ENCODE measurements at regions not wholly inside any gene's neighbourhood (a gene's known extent, or its start where the extent isn't known, plus 50 kb on each side); places are given as distances from the start of the nearest gene placed in this dataset.

DNA sequence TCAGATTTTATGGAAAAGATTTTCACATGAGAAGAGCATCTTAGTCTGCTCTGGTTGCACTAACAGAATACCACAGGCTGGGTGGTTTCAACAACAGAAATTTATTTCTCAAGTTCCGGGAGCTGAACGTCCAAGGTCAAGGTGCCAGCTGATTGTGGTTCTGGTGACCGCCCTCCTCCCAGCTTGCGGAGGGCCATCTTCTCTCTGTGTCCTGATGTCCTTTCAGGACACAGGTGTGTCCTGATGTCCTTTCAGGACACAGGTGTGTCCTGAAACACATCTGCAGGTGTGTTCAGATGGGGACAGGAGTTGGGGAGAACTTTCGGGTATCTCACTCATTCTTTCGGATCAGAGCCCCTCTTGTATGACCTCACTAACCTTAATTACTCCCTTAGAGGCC is 374.9 kb downstream of the SOX11 start:
- POLR2A ChIA-PET: no interaction called here
- H3K27me3 Mint-ChIP-seq: no peaks in the 10 kb centered on the region
- no peak for DNase-seq
- no peak overlapping the region for H3K27ac Mint-ChIP-seq
- no peaks in the 10 kb centered on the region for H3K4me1 Mint-ChIP-seq
- CTCF ChIA-PET: no interaction called here
- no peak overlapping the region for H3K4me3 Mint-ChIP-seq
- H3K9me3 Mint-ChIP-seq: no peaks in the 10 kb centered on the region
- no peaks in the 10 kb centered on the region for H3K36me3 Mint-ChIP-seq (ENCODE audit: low read depth)

DNA sequence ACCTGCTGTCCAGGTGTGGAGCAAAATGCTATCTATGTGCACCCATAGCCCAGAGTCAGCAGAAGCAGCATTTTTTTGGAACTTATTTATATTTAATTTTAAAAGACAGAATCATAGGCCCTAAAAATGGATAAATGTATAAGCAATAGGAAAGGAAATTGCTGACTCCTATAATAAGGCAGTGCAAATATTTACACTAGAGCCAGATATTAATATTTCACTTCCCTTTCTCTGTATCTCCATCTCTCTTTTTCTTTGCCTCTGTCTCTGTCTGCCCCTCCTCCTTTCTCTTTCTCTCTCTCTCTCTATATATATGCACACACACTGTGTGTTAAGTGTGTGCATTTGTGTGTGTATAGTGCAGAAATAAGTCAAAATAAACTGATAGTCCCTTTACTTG is 375.6 kb downstream of the SOX11 start:
- H3K4me1 Mint-ChIP-seq: no peaks in the 10 kb centered on the region
- DNase-seq: no peak
- ChIA-PET CTCF (no interaction called here), POLR2A (no interaction called here)
- H3K27me3 Mint-ChIP-seq: no peaks in the 10 kb centered on the region
- H3K9me3 Mint-ChIP-seq: no peaks in the 10 kb centered on the region
- H3K4me3 Mint-ChIP-seq: no peak overlapping the region
- no peak overlapping the region for H3K27ac Mint-ChIP-seq
- no peaks in the 10 kb centered on the region for H3K36me3 Mint-ChIP-seq (ENCODE audit: low read depth)

DNA sequence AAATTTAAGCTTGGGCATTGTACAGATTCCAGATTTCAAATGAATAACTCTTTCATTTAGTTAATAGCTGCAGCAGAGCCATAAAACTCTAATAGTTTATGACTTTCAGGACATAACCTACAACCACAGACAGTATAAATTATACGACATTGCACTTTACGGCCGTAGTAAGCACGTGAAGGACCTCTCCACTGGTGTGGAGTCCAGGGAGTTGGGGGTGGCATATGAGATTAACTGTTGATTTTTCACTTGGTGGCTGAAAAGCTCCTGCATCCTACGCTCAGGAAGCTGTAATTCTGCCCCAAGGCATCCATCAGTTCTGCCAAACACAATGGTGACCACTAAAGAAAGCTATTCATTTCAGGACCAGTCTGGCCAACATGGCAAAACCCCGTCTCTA is 376.2 kb downstream of the SOX11 start:
- H3K36me3 Mint-ChIP-seq (ENCODE audit: low read depth): no peaks in the 10 kb centered on the region

DNA sequence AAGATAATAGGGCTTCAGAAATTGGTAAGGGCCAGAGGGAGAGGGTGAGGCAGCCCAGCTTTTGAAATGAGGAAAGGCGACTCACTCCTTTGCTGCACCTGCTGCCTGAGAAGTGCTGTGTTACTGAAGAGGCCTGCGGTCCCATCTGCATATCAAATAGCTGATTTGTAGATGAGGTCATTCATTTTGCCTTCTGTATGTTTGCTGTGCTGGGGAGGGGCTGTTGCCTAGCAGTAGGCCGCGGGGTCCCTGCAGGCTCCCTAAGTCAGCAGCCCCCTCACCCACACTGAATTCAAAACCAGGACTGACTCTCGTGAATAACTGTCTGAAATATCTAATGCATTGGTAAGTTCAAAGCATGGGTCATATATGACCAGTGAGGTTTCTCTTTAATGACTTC is 377.2 kb downstream of the SOX11 start:
- H3K36me3 Mint-ChIP-seq (ENCODE audit: low read depth): no peaks in the 10 kb centered on the region
- POLR2A ChIA-PET: no interaction called here
- CTCF ChIA-PET: no interaction called here
- DNase-seq: no peak
- H3K9me3 Mint-ChIP-seq: no peaks in the 10 kb centered on the region
- no peak overlapping the region for H3K4me3 Mint-ChIP-seq
- H3K4me1 Mint-ChIP-seq: no peaks in the 10 kb centered on the region
- H3K27ac Mint-ChIP-seq: no peak overlapping the region
- no peaks in the 10 kb centered on the region for H3K27me3 Mint-ChIP-seq

More for the DNA sequence above, 376.2 kb downstream of the SOX11 start:
- ChIA-PET CTCF (no interaction called here), POLR2A (no interaction called here)
- DNase-seq: no peak
- Mint-ChIP-seq H3K27me3 (no peaks in the 10 kb centered on the region), H3K9me3 (no peaks in the 10 kb centered on the region), H3K4me3 (no peak overlapping the region), H3K4me1 (no peaks in the 10 kb centered on the region), H3K27ac (no peak overlapping the region)

DNA sequence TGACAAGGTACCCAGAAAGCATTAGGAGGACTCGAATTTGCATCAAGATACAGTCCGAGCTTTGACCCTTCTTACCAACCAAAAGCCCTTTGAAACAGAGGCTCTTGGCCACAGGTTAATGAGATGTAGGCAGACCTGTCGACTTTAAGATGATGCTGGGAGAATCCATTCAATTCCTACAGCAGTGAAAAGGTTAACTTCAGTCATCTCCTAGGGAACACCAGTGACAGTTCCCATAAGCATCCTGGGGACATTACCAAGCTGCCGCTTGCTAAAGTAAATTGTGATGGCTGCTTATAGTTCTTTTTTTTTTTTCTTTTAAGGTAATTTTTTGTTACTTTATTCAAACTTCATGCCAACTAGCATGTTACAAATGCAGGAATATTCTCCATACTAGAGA is 379.3 kb downstream of the SOX11 start:
- DNase-seq: no peak
- H3K27ac Mint-ChIP-seq: no peak overlapping the region
- ChIA-PET CTCF (no interaction called here), POLR2A (no interaction called here)
- H3K27me3 Mint-ChIP-seq: no peaks in the 10 kb centered on the region
- H3K9me3 Mint-ChIP-seq: no peaks in the 10 kb centered on the region
- no peak overlapping the region for H3K4me3 Mint-ChIP-seq
- H3K36me3 Mint-ChIP-seq (ENCODE audit: low read depth): no peaks in the 10 kb centered on the region
- no peaks in the 10 kb centered on the region for H3K4me1 Mint-ChIP-seq

DNA sequence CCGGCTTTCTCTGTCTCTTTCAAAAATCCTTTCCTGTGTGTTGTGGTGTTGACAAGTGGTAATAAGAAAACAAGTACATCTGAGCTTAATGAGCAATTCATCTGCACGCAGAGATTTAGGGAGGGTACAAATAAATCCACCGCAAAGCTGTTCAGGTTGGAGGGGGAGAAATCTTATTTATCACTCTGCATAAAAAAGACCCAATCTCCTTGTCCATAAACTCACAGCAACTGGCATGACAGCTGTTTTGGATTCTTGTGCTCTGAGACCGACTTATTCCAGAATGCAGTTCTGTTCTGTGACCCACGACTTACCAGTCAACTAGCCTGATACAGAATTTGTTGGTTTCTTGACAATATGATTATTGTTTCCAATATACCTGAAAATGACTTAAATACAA is 380.1 kb downstream of the SOX11 start:
- CTCF ChIA-PET: no interaction called here
- Mint-ChIP-seq H3K4me3 (no peak overlapping the region), H3K36me3 (ENCODE audit: low read depth) (no peaks in the 10 kb centered on the region), H3K27me3 (no peaks in the 10 kb centered on the region), H3K4me1 (no peaks in the 10 kb centered on the region), H3K27ac (no peak overlapping the region), H3K9me3 (no peaks in the 10 kb centered on the region)
- POLR2A ChIA-PET: no interaction called here
- no peak for DNase-seq

DNA sequence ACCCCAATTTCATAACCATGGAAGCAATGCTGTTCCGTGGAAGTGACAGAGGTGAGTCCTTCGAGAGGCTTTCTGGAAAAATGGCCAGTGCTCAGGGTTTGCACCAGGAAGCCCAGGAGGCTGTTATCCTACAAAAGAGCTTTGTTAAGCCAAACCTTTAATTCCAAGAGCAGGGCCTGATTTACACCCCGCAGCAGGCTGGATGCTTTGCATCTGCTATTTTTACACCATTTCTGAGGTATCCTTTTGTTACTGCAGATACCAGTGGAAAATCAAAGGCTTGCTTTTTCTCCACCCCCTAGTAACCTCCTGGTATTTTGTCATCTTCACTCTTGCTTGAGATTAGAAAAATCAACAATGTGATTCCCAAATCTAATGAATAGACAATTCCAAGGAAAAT is 380.6 kb downstream of the SOX11 start:
- Mint-ChIP-seq H3K4me3 (no peak overlapping the region), H3K27me3 (no peaks in the 10 kb centered on the region), H3K9me3 (no peaks in the 10 kb centered on the region), H3K36me3 (ENCODE audit: low read depth) (no peaks in the 10 kb centered on the region), H3K4me1 (no peaks in the 10 kb centered on the region), H3K27ac (no peak overlapping the region)
- ChIA-PET POLR2A (no interaction called here), CTCF (no interaction called here)
- DNase-seq: no peak

DNA sequence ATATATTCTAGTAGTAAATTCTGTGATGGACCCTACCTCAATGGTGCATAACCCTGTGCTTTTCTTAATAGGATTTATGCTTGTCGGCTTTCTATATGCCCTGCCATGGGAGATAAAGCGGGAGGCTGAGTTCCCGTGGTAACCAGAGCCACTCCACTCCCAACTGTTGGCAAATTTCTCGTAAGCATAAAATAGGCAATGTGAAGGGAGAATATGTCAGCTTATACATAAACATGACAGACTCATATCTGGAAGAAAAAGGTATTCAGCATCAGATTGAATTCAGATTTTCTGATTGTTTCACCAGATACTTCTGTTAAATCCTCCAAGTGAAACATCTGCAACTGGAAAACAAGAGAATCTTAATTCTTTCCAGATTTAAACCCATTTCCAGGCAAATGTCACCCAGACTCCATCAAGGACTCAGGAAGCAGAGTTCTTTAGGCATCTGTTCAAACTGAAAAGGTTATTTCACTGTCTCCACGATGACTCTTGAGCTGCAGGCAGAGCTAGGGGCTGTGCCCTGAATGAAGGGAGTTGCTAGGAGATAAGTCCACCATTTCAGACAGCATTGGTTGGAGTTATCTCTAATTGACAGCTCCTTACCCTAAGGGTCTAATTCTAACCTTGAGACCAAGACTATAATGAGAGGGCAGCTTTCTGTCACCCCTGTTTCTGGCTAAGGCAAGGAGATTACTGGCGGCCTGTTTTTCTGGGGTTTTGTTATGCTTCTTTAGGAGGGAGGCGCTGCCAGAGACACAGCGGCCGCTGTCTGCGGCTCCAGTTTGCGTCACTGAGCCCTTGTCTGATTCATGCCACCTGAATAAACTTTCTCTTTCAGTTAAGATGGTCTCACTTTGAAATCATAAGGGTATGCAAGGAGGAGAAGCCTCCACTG is 381.3 kb downstream of the SOX11 start:
- Mint-ChIP-seq H3K27ac (no peak overlapping the region), H3K4me1 (no peaks in the 10 kb centered on the region), H3K36me3 (ENCODE audit: low read depth) (no peaks in the 10 kb centered on the region), H3K9me3 (no peaks in the 10 kb centered on the region), H3K4me3 (no peak overlapping the region), H3K27me3 (no peaks in the 10 kb centered on the region)
- CTCF ChIA-PET: interaction anchor here (0.6 kb wide), 1 partner anchor 391 kb away, joined by 5 read pairs; no protein-coding TSS in a partner anchor
- DNase-seq: no peak
- POLR2A ChIA-PET: no interaction called here

DNA sequence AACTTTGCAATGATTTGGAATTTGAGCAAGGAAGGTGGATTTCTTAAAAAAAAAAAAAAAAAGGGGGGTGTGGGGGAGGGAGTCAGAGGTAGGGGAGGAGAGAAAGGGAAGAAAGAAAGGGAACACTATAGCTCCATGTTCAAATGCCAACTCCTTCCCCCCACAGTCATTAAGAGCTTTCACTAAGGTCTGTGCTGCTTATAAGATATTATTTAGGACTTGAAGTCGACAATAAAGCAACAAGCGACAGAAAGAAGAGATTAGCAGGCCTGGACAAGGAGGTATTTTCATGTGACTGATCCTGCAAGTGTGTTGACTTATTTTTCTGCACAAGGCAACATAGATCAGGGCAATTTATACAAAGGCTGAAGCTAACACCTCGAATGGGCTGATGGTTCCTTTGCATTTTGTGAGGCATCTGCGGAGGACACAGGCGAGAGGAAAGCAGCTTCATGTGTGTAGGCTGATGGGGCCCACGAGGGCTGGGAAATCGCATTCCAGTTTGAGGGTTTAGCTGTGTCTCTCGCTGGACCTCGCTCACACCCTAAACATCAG is 382.0 kb downstream of the SOX11 start:
- H3K27ac Mint-ChIP-seq: no peak overlapping the region
- DNase-seq: no peak
- H3K27me3 Mint-ChIP-seq: no peaks in the 10 kb centered on the region
- POLR2A ChIA-PET: no interaction called here
- H3K4me3 Mint-ChIP-seq: no peak overlapping the region
- no peaks in the 10 kb centered on the region for H3K36me3 Mint-ChIP-seq (ENCODE audit: low read depth)
- no peaks in the 10 kb centered on the region for H3K9me3 Mint-ChIP-seq
- H3K4me1 Mint-ChIP-seq: no peaks in the 10 kb centered on the region
- CTCF ChIA-PET: interaction anchor here (0.6 kb wide), 1 partner anchor 391 kb away, joined by 5 read pairs; no protein-coding TSS in a partner anchor

DNA sequence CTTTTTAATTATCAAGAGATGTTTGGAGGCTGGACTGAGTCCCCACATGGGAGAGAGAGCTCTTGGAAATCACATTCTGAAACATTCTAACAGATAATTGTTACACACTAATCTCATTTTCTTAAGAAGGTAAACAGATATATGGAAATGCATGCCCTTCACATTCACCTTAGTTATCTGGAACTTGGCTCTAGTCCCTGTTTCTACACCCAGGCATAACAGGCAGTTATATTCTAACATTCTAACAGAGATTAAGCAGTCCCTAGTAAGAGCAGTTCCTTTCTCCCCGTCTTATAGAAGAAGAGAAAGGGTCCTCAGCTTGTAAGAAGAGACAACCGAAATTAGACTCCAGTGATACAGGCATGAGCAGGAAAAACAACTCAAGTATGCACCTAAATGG is 385.4 kb downstream of the SOX11 start:
- Mint-ChIP-seq H3K4me1 (no peaks in the 10 kb centered on the region), H3K4me3 (no peak overlapping the region), H3K27ac (no peak overlapping the region), H3K9me3 (no peaks in the 10 kb centered on the region), H3K36me3 (ENCODE audit: low read depth) (no peaks in the 10 kb centered on the region), H3K27me3 (no peaks in the 10 kb centered on the region)
- ChIA-PET POLR2A (no interaction called here), CTCF (no interaction called here)
- DNase-seq: no peak

DNA sequence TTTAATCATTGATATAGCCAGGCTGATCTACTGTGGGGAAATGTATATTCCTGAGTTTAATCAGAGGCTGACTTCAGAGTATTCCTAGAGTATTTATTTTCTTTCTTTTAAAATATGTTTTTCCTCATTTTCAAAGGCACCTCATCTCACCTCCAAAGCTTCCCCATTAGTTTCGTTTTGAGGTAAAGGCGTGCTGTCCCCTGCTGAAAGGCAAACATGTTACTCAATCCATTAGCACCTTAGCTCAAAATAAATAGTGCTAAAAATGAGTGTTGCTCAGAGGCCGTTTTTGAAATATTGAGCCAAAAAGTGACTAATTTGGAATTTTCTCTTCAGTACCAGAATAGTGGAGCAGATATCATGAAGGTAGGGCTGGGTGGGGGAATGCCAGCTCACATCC is 386.2 kb downstream of the SOX11 start:
- no peaks in the 10 kb centered on the region for H3K4me1 Mint-ChIP-seq
- no peak overlapping the region for H3K4me3 Mint-ChIP-seq
- ChIA-PET POLR2A (no interaction called here), CTCF (no interaction called here)
- no peak overlapping the region for H3K27ac Mint-ChIP-seq
- H3K27me3 Mint-ChIP-seq: no peaks in the 10 kb centered on the region
- no peak for DNase-seq
- no peaks in the 10 kb centered on the region for H3K36me3 Mint-ChIP-seq (ENCODE audit: low read depth)
- no peaks in the 10 kb centered on the region for H3K9me3 Mint-ChIP-seq

DNA sequence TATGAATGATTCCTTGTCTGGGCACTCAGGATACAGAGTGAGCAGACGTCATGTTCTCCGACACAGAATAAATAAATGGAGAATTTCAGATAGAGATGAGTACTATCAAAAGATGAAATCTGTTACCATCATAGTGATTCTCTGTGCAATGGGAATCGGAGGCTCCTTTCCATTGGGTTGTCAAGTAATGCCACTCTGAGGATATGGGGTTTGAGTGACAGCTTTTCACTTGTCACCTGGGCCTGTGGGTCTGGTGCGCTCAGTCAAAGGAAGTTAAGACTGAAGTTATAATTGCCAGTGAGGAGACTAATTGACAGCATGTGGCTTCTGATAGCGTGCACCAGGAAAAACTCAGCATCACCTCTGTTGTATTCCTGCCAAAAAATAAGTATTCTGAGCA is 387.2 kb downstream of the SOX11 start:
- H3K4me1 Mint-ChIP-seq: no peaks in the 10 kb centered on the region
- H3K9me3 Mint-ChIP-seq: no peaks in the 10 kb centered on the region
- no peaks in the 10 kb centered on the region for H3K36me3 Mint-ChIP-seq (ENCODE audit: low read depth)
- no peaks in the 10 kb centered on the region for H3K27me3 Mint-ChIP-seq
- no peak for DNase-seq
- ChIA-PET CTCF (no interaction called here), POLR2A (no interaction called here)
- H3K4me3 Mint-ChIP-seq: no peak overlapping the region
- no peak overlapping the region for H3K27ac Mint-ChIP-seq

DNA sequence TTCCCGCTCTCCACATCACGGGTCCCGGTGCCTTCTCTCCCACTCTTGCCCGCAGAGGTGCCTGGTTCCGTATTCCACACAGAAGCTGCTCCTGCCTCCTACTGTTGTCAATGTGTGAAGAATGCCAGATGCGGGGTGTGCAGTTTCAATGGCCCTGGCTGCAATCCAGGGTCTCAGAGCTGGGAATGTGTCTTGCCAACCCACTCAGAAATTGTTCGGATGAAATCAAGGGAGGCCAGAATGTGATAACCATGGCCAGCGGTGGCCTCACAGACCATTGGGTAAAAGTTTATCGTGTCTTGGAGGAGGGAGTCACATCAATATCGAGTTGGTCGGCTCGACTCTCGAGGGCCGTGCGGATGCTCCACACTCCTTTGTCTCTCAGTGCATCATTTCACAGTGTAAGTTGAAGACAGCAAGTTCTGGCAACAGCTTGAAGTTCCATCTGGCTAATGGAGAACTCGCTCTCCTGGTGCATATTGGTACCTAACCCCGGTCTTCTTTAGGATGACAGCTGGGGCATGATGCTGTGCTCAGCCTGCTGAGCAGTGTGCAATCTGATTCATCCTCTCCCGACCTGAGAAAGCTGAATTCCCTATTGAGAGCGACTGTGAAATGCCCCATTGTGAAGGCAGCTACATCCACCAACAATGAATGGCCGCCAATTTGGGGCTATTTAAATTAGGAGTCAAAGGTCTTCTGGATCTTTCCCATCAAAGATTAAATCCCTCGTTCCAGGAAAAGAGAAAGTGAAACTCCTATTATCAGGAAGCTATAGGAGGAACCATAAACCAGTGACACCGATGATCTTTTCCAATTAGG is 389.0 kb downstream of the SOX11 start:
- ChIA-PET POLR2A (no interaction called here), CTCF (interaction anchor here (0.6 kb wide), 1 partner anchor 16 kb away, joined by 3 read pairs; no protein-coding TSS in a partner anchor)
- Mint-ChIP-seq H3K9me3 (no peaks in the 10 kb centered on the region), H3K4me1 (no peaks in the 10 kb centered on the region), H3K36me3 (ENCODE audit: low read depth) (no peaks in the 10 kb centered on the region), H3K27ac (no peak overlapping the region), H3K27me3 (no peaks in the 10 kb centered on the region), H3K4me3 (no peak overlapping the region)
- DNase-seq: no peak
